Embryonic facial prominence (tissue), 1 donor: ENCODE measurements at regions not wholly inside any gene's neighbourhood (a gene's known extent, or its start where the extent isn't known, plus 50 kb on each side); places are given as distances from the start of the nearest gene placed in this dataset.

Experiments used
- DNase-seq: peaks from one replicate; pipeline ENCODE4 v3.0.0-alpha.2; 2016; ENCODE audit errors: extremely low spot score

- no peak for DNase-seq
Measured at GRCh38 chr13:97786510-97786909, 167.0 kb upstream of the IPO5 start.

- DNase-seq = no peak
Measured at GRCh38 chr13:97797553-97797952, 155.9 kb upstream of the IPO5 start.

- DNase-seq = no peak
Measured at GRCh38 chr13:97798171-97798821, 155.2 kb upstream of the IPO5 start.

- DNase-seq = no peak
Measured at GRCh38 chr13:97798836-97799235, 154.6 kb upstream of the IPO5 start.

GRCh38 chr13:97802213-97802612 lies 151.3 kb upstream of the IPO5 start:
- no peak for DNase-seq

GRCh38 chr13:97809576-97809975 lies 143.9 kb upstream of the IPO5 start:
- DNase-seq = no peak

- no peak for DNase-seq
Measured at GRCh38 chr13:97810152-97810551, 143.3 kb upstream of the IPO5 start.

GRCh38 chr13:97822377-97822776 lies 131.1 kb upstream of the IPO5 start:
- no peak for DNase-seq

- DNase-seq = no peak
Measured at GRCh38 chr13:97826421-97827012, 127.0 kb upstream of the IPO5 start.

- no peak for DNase-seq
Measured at GRCh38 chr13:97834250-97834649, 119.2 kb upstream of the IPO5 start.

- DNase-seq = no peak
Measured at GRCh38 chr13:97843189-97843588, 110.3 kb upstream of the IPO5 start.

- no peak for DNase-seq
Measured at GRCh38 chr13:97844151-97844550, 109.3 kb upstream of the IPO5 start.

- no peak for DNase-seq
Measured at GRCh38 chr13:97848886-97849285, 104.6 kb upstream of the IPO5 start.

- DNase-seq = no peak
Measured at GRCh38 chr13:97849305-97849704, 104.2 kb upstream of the IPO5 start.

GRCh38 chr13:97851269-97851668 lies 102.2 kb upstream of the IPO5 start:
- no peak for DNase-seq

- no peak for DNase-seq
Measured at GRCh38 chr13:97852181-97852874, 101.1 kb upstream of the IPO5 start.

- DNase-seq = no peak
Measured at GRCh38 chr13:97853550-97853949, 99.9 kb upstream of the IPO5 start.

GRCh38 chr13:97855570-97856303 lies 97.7 kb upstream of the IPO5 start:
- DNase-seq = peak; percentile 85

- DNase-seq = no peak
Measured at GRCh38 chr13:97856304-97856675, 97.2 kb upstream of the IPO5 start.

- no peak for DNase-seq
Measured at GRCh38 chr13:97858161-97858560, 95.3 kb upstream of the IPO5 start.

GRCh38 chr13:97866346-97866745 lies 87.1 kb upstream of the IPO5 start:
- no peak for DNase-seq

- no peak for DNase-seq
Measured at GRCh38 chr13:97866751-97867150, 86.7 kb upstream of the IPO5 start.

GRCh38 chr13:97873398-97873797 lies 80.1 kb upstream of the IPO5 start:
- no peak for DNase-seq
